ENCODE measurements at regions not wholly inside any gene's neighbourhood (a gene's known extent, or its start where the extent isn't known, plus 50 kb on each side); places are given as distances from the start of the nearest gene placed in this dataset.

DNA sequence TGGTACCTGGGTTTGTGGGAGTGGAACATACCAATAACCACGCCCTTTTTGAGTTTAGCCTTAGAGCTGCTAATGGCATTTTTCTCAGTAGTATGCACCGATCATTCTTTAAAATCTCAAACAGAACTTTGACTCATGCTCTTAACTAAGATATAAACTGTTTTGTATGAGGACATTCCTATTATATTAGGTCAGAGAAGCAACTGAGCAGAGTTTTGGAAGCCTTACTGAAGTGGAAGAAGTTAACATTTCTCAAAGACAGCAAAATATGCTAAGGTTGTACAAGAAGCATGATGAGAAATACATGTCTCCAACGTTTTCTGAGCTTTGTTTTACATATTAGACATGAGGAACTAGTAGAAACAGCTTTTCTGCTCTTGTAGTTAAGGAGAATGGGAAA is 819.2 kb downstream of the FSCB start:
- Histone ChIP-seq H3K27me3 (ENCODE audit: insufficient read depth, low read depth) (no peaks in the 10 kb centered on the region), H3K27ac (no peak overlapping the region), H3K4me3 (IDR thresholded peaks at IDR 0.05; ENCODE audit: insufficient read depth, low read depth, low read length) (no peak overlapping the region), H4K20me1 (ENCODE audit: insufficient read depth) (no peaks in the 10 kb centered on the region), H3K79me2 (ENCODE audit: insufficient read depth, low read depth) (no peaks in the 10 kb centered on the region), H3K36me3 (ENCODE audit: insufficient read depth) (no peaks in the 10 kb centered on the region), H3K9ac (no peak overlapping the region), H3K4me2 (no peak overlapping the region), H2AFZ (ENCODE audit: low read depth) (no peak overlapping the region), H3K4me1 (ENCODE audit: low read depth, poor library complexity, severe bottlenecking) (peaks cover 15% of the 10 kb centered on the region)
- TF ChIP-seq, protein P1, sequence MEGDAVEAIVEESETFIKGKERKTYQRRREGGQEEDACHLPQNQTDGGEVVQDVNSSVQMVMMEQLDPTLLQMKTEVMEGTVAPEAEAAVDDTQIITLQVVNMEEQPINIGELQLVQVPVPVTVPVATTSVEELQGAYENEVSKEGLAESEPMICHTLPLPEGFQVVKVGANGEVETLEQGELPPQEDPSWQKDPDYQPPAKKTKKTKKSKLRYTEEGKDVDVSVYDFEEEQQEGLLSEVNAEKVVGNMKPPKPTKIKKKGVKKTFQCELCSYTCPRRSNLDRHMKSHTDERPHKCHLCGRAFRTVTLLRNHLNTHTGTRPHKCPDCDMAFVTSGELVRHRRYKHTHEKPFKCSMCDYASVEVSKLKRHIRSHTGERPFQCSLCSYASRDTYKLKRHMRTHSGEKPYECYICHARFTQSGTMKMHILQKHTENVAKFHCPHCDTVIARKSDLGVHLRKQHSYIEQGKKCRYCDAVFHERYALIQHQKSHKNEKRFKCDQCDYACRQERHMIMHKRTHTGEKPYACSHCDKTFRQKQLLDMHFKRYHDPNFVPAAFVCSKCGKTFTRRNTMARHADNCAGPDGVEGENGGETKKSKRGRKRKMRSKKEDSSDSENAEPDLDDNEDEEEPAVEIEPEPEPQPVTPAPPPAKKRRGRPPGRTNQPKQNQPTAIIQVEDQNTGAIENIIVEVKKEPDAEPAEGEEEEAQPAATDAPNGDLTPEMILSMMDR (conservative IDR thresholded peaks at IDR 0.05; ENCODE audit: low read depth, low read length) = no peak

DNA sequence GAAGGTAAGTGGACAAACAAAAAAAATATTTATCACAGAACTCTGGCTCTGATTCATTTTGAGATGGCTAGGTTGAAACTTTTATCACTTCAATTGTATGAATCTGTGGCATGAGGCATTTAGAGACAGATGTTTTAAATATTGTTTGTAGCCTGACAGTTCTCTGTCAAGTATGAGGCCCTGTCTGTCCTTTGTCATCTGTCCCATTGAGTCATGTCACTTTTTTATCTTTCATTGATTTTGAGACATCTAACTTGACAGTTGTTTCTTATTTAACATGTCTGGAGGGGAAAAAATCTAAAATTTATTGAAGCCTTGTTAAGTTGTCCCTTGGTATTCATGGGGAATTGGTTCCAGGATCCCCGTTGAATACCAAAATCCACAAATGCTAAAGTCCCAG is 829.5 kb downstream of the FSCB start:
- Histone ChIP-seq H2AFZ (ENCODE audit: low read depth) (no peak overlapping the region), H3K9ac (no peak overlapping the region), H3K27me3 (ENCODE audit: insufficient read depth, low read depth) (no peaks in the 10 kb centered on the region), H3K4me3 (IDR thresholded peaks at IDR 0.05; ENCODE audit: insufficient read depth, low read depth, low read length) (no peak overlapping the region), H3K79me2 (ENCODE audit: insufficient read depth, low read depth) (no peaks in the 10 kb centered on the region), H3K4me2 (no peak overlapping the region), H3K27ac (no peak overlapping the region), H3K4me1 (ENCODE audit: low read depth, poor library complexity, severe bottlenecking) (no peaks in the 10 kb centered on the region), H3K36me3 (ENCODE audit: insufficient read depth) (no peaks in the 10 kb centered on the region), H4K20me1 (ENCODE audit: insufficient read depth) (no peaks in the 10 kb centered on the region)
- TF ChIP-seq, protein P1 (conservative IDR thresholded peaks at IDR 0.05; ENCODE audit: low read depth, low read length) = no peak

- no peak overlapping the region for H3K27ac ChIP-seq
- no peak overlapping the region for H2AFZ ChIP-seq (ENCODE audit: low read depth)
- no peak overlapping the region for H3K4me2 ChIP-seq
- H3K4me1 ChIP-seq (ENCODE audit: low read depth, poor library complexity, severe bottlenecking) = no peaks in the 10 kb centered on the region
- H3K79me2 ChIP-seq (ENCODE audit: insufficient read depth, low read depth) = no peaks in the 10 kb centered on the region
- H3K27me3 ChIP-seq (ENCODE audit: insufficient read depth, low read depth) = no peaks in the 10 kb centered on the region
- no peak overlapping the region for H3K9ac ChIP-seq
- no peaks in the 10 kb centered on the region for H4K20me1 ChIP-seq (ENCODE audit: insufficient read depth)
- TF ChIP-seq, protein P1 (conservative IDR thresholded peaks at IDR 0.05; ENCODE audit: low read depth, low read length) = no peak
- no peak overlapping the region for H3K4me3 ChIP-seq (IDR thresholded peaks at IDR 0.05; ENCODE audit: insufficient read depth, low read depth, low read length)
- no peaks in the 10 kb centered on the region for H3K36me3 ChIP-seq (ENCODE audit: insufficient read depth)
These were observed 832.8 kb downstream of the FSCB start for GRCh38 chr14:43674273-43674672.

GRCh38 chr14:43671716-43672485 is 835.2 kb downstream of the FSCB start:
- H3K27me3 ChIP-seq (ENCODE audit: insufficient read depth, low read depth) = no peaks in the 10 kb centered on the region
- TF ChIP-seq, protein P1 (conservative IDR thresholded peaks at IDR 0.05; ENCODE audit: low read depth, low read length) = no peak
- no peaks in the 10 kb centered on the region for H3K4me1 ChIP-seq (ENCODE audit: low read depth, poor library complexity, severe bottlenecking)
- H3K27ac ChIP-seq = no peak overlapping the region
- no peak overlapping the region for H3K4me3 ChIP-seq (IDR thresholded peaks at IDR 0.05; ENCODE audit: insufficient read depth, low read depth, low read length)
- no peak overlapping the region for H2AFZ ChIP-seq (ENCODE audit: low read depth)
- H3K36me3 ChIP-seq (ENCODE audit: insufficient read depth) = no peaks in the 10 kb centered on the region
- no peaks in the 10 kb centered on the region for H4K20me1 ChIP-seq (ENCODE audit: insufficient read depth)
- H3K79me2 ChIP-seq (ENCODE audit: insufficient read depth, low read depth) = no peaks in the 10 kb centered on the region
- H3K9ac ChIP-seq = no peak overlapping the region
- no peak overlapping the region for H3K4me2 ChIP-seq

Measured in KMS-11 (cell line).